ENCODE measurements at regions not wholly inside any gene's neighbourhood (a gene's known extent, or its start where the extent isn't known, plus 50 kb on each side); places are given as distances from the start of the nearest gene placed in this dataset.
"Not testable (repeated sequence)": the region's sequence is repeated elsewhere in the genome, so short reads cannot be mapped to it uniquely, and the experiment has no call there.

DNA sequence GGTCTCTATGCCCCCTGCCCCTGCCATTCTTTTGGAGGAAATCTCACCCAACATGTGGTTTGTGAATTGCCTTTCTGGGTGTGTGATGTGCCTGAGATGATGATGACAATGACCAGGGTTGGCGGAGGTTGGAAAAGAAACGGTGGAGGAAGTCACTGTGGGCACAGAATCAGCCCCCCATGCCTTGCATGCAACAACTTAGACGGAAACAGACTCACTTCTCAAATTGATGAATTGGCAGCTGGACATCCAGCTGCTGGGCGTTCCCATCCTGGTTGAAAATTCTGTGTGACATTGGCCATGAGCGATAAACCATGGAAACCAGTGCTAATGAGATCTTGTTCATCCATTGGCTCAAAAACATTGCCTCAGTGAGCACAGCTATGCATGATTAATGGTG, 95.8 kb upstream of the LY86 start:
- TF ChIP-seq, protein P1, sequence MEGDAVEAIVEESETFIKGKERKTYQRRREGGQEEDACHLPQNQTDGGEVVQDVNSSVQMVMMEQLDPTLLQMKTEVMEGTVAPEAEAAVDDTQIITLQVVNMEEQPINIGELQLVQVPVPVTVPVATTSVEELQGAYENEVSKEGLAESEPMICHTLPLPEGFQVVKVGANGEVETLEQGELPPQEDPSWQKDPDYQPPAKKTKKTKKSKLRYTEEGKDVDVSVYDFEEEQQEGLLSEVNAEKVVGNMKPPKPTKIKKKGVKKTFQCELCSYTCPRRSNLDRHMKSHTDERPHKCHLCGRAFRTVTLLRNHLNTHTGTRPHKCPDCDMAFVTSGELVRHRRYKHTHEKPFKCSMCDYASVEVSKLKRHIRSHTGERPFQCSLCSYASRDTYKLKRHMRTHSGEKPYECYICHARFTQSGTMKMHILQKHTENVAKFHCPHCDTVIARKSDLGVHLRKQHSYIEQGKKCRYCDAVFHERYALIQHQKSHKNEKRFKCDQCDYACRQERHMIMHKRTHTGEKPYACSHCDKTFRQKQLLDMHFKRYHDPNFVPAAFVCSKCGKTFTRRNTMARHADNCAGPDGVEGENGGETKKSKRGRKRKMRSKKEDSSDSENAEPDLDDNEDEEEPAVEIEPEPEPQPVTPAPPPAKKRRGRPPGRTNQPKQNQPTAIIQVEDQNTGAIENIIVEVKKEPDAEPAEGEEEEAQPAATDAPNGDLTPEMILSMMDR (conservative IDR thresholded peaks at IDR 0.05) = no peak
- no peak for TF ChIP-seq ZFX (IDR thresholded peaks at IDR 0.05)
- no peak overlapping the region for H3K27ac ChIP-seq

DNA sequence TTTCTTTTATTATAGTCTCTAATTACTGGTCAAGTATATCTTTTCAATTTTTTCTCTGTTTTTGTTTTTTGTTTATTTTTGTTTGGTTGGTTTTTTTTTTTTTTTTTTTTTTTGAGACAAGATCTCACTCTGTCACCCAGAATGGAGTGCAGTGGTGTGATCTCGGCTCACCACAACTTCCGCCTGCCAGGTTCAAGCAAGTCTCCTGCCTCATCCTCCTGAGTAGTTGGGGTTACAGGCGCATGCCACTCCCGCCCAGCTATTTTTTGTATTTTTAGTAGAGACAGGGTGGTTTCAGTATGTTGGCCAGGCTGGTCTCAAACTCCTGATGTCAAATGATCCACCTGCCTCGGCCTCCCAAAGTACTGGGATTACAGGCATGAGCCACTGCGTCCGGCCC, 94.4 kb upstream of the LY86 start:
- not testable (repeated sequence) for H3K27ac ChIP-seq

DNA sequence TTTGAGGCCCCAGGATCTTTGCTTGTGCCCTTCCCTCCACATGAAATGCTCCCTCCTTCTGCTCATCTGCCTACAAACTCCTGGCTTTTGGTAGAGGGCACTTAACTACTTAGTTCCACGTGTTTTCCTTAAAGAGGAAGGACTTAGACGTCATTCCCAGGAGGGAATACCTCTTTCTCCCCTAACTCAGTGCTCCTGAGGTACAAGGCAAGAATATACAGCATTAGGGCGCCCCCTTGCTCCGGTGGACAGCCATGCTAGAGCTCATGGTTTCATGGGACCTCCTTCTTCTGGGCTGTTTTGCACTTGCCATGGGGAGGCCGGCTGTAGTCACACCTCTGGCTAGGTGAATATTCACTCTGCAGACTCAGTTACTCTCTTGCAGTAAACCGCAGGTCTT, 93.8 kb upstream of the LY86 start:
- TF ChIP-seq ZFX (IDR thresholded peaks at IDR 0.05) = no peak
- TF ChIP-seq, protein P1 (conservative IDR thresholded peaks at IDR 0.05) = peak; percentile 81
- H3K27ac ChIP-seq = no peak overlapping the region

DNA sequence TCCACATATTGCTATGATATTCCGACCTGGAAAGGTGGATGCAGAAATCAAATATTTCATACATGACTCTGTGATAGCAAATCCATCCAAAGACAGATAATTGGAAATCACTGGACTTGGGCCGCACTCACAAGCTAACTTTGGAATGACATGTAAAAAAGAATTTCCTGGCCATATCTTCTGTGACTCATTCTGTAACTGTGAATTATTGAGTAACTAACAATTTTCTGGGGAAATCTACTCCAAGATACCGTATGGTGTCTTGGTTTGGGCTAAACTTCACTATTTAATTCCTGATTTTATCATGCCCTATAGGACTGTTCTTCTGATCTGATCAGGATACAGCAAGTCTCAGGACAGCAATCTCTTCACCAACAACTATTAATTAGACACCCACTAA, 92.7 kb upstream of the LY86 start:
- no peak overlapping the region for H3K27ac ChIP-seq
- TF ChIP-seq, protein P1 (conservative IDR thresholded peaks at IDR 0.05) = no peak
- no peak for TF ChIP-seq ZFX (IDR thresholded peaks at IDR 0.05)

DNA sequence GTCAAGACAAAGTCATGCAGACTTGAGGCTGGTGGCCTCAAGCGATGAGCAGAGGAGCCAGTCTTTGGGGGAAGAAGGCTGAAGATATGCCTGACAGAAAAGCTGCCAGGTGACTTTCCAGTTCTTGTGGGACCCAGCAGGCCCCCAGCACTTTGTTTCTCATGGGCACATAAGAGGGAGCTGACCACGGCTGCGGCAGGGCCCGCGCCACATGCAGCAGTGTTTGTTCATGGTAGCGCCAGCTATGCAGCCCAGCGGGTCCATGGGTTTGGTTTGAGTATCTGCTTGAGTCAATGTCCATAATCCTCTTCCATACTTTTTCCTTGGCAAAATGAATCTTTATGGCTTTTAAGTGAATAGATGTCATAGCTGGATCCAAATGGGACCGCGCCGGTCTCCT, 91.0 kb upstream of the LY86 start:
- TF ChIP-seq ZFX (IDR thresholded peaks at IDR 0.05) = no peak
- TF ChIP-seq, protein P1 (conservative IDR thresholded peaks at IDR 0.05) = no peak
- H3K27ac ChIP-seq = no peak overlapping the region

DNA sequence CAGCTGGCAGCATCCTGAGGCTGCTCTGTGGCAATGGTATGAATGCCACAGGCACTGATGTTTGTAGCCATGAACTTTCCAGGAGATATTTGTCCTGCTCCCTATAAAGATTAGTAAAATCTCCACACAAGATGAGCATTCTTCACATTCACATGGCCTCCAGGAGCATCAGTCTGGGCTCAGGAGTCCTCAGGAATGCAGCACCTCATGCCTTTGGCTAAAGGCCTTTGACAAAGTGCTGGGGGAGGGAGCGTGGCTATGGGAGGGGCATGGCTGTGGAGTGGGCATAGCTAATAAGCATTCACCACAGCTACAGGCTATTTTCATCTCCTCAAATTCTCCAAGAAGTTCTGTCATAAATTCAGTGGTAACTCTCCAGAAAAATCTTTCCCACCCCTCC, 90.5 kb upstream of the LY86 start:
- H3K27ac ChIP-seq = no peak overlapping the region
- TF ChIP-seq ZFX (IDR thresholded peaks at IDR 0.05) = no peak
- TF ChIP-seq, protein P1 (conservative IDR thresholded peaks at IDR 0.05) = no peak

DNA sequence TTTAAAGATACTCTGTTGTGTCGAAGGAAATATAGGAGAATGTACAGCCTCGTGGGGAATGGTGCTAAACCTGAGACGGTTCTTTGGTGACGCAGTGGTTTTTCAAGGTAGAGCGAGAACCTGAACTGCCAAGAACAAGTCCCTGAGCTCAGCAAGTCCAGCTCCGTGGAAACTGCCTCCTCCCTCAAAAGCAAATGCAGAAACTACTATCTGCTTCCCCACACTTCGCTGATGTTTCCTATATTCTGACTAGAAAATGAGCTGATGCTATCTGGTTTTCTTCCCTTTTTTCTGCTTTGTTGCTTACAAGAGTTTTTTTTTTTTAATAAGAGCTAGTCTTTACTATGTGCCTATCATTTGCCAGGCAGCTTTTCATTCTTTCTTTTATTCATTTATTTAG, 85.3 kb upstream of the LY86 start:
- no peak overlapping the region for H3K27ac ChIP-seq

DNA sequence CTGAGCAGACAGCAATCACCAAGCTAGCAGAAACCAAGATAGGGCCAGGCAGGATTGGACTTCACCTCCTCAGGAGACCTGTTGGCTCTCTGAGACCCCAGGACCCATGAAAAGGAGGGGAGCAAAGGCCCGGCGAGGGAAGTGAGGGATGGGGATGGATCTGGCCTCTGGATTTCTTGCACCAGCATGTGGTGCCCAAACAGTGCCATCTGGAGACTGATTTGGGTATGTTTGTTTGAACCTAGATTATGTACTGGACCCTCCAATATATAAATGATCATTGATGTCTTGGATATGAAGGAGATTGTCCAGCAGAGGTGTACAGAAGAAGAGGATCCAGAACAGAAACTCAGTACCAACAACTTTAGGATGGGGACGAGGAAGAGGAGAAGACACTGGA, 83.4 kb upstream of the LY86 start:
- TF ChIP-seq ZFX (IDR thresholded peaks at IDR 0.05) = no peak
- TF ChIP-seq, protein P1 (conservative IDR thresholded peaks at IDR 0.05) = peak; percentile 22
- H3K27ac ChIP-seq = no peak overlapping the region

More for the DNA sequence above, 85.3 kb upstream of the LY86 start:
- TF ChIP-seq, protein P1 (conservative IDR thresholded peaks at IDR 0.05) = no peak
- no peak for TF ChIP-seq ZFX (IDR thresholded peaks at IDR 0.05)
